ENCODE measurements at regions not wholly inside any gene's neighbourhood (a gene's known extent, or its start where the extent isn't known, plus 50 kb on each side); places are given as distances from the start of the nearest gene placed in this dataset.

DNA sequence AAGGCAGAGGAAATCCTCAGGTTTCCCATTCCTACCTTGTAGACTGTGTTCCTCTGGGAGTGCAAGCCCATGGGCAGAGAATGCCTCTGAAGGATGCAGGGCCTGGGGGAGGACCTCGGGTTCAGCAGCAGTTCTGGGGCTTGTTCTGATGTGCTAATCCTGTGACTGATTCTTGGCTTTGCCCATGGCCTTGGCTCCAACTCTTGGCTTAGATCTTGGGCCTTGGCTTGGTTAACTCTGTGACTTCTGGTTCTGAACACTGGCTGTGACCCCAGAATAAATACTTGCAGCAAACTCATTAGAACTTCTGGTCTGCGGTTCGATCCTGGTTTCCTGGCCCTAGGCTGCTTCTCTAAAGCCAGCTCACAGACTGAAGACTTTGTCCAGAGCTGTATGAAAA is 366.9 kb upstream of the ZEB2 start:
- DNase-seq (ENCODE audit: low read depth in 2 of 2), result no peak

DNA sequence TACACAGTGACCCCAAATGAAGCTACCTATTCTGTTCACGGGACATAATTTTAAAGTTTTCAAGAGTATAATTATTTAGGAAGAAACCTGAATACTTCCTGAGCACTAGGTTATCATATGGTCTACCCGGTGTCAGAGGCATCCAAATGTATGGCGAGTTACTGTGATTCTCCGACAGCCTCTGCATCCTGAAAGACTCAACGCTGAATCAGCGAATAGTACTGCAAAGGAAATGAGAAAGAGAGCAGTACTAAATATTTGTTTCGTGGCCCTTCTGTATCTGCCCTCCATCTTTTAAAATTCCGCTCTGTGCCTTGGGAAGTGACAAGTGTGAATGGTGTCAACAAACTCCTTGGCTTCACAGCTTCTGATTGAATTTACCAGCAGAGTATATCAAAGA is 358.0 kb upstream of the ZEB2 start:
- DNase-seq (ENCODE audit: low read depth in 2 of 2), result no peak

DNA sequence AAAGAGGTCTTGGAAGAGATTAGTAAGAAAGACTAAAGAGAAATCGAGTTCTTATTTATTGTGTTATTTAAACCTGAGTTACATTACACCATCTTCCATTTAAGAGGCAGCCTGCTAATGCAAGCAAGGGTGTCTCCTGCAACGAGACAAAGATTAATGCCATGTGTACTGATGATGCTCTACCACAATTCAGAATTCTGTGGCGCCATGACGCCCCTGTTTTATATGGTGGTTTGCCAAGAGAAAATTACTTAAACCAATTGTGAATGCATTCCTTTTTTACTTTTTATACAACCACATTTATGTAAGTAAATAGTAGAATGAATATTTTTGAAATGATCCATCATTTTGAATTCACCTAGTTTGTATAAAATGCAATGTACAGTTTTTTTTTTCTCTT is 356.1 kb upstream of the ZEB2 start:
- DNase-seq (ENCODE audit: low read depth in 2 of 2), result no peak

DNA sequence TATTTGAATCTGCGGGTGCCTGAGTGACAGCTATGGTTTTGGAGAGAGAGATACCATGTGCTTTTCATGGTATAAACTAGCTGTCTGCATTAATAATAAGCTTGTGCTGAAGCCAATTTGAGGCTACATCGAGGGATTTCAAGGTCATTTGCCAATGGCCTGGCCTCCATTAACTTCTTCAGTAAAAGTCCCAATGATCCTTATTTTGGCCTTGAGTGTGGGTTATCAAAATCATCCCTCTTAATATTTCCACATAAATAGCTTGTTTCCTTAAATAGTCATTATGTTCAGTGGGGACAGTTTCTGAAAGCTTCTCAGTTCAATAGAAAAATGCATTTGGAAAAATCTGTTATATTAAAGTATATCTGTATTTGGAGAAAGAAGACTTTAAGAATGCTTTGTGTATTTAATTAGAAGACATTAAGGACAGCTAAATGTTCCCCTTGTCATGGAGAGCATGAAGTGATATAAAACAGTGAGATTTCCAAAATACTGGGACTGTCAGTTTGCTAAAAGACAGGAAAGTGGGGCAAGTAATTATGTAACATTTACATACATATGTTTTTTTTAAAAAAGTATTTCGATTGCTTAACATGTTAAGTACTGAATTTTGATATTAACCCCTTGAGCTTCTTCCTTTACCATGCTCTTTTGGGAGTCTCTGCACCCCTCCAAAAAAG is 355.5 kb upstream of the ZEB2 start:
- DNase-seq (ENCODE audit: low read depth in 2 of 2), result no peak

DNA sequence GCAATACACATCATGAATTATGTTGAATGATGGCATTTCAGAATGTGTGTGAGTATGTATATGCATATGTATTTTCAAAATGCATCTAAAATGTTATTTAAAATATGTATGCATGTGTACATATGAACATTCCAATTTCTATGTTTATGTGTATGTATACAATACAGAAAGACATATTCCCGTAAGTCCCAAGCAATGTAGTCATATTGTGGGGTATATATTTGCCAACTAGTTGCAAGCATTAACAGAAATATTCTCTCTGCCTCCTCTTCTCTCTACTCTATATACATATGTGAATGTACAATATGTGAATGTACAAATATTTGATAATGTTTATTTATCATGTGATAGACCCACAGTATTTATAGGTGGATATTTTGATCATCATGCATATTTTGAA is 345.8 kb upstream of the ZEB2 start:
- DNase-seq (ENCODE audit: low read depth in 2 of 2), result no peak

DNA sequence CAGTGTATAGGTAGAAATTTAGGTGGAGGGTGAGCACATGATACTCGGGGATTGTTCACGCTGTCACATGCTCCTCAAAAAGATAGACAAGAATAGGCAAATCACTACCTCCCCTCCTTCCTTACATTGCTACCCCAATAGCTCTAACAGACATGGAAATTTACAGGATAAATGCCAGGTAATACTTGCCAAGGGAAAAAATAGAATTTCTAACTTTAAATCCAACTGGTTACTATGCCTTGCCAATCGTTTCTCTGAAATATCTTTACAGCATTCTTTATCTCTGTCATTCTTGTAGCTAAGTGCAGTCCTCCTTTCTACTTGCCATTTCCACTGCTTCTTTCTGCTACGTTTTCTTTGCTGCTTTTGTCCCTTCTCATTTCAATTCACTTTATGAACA is 339.8 kb upstream of the ZEB2 start:
- DNase-seq (ENCODE audit: low read depth in 2 of 2), result no peak

DNA sequence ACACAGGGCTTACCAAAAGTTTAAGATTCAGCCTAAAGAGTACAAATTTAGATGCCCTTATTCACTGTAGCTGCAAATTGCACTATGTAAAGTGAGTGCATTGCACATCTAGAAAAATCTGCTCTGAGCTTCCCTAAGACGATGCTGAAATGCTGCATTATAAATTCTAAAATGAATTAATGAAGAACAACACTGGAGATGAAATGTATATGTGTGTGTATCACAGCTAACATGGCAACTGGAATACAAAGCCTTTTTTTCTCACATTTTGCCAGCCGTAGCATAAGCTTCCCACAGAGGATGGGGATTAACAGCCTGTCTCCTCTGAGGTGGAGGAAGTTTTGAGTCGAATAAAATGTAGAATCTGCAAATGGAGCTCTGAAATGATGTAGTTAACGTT is 338.3 kb upstream of the ZEB2 start:
- DNase-seq (ENCODE audit: low read depth in 2 of 2), result no peak

DNA sequence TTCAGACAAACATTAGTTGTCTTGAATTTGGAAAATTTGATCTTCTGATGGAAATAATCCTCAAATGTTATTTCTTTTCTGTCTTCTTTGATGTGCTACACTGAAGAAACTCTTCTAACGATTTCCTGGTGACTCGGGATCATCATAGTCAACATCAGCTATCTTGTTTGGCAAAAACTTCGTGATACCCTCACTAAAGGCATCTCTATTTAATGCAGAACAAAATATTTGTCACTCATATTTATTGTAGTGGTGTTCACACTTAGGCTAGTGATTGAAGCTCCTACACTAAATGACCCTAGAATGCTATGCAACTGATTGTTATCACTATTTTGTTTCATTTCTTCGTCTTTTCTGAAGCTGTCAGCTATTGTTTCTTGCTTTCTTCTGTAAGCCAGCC is 334.7 kb upstream of the ZEB2 start:
- DNase-seq (ENCODE audit: low read depth in 2 of 2), result no peak

DNA sequence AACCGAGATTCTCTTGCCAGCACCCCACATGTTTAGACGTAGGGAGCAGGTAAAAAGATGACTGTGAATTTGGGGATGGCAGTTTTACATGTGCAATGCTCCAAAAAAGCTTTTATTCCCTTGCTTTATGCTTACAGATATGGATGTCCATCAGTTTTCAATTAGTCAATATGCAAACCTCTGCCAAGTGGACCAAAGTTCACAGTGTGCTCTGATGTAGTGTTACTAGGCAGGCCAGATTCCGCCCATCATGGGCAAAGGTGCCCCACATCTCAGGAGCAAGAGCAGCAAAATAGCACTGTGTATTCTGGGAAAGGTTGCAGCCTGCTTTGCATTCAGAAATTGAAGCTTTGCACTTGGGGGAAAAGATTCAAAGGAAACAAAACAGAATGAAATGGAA is 329.7 kb upstream of the ZEB2 start:
- no peak for DNase-seq (ENCODE audit: low read depth in 2 of 2)

DNA sequence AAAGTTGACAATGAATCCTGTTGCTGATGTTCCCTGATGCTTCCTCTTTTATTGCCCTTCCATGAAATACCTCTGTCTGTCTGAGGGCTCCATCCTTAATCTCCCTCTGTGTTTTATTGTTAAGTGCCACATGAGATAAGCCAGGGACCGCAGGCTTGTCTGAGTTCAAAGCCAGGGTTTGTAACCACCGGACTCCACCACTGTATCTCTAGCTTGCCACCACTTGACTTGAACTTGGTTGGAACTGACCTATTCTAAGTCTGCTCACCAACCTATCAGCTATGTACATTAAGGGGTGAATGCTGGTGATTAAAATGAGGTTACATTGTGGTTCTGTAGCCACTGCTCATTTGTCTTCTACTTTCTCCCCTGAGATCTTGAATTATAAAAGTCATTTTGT is 328.5 kb upstream of the ZEB2 start:
- no peak for DNase-seq (ENCODE audit: low read depth in 2 of 2)

DNA sequence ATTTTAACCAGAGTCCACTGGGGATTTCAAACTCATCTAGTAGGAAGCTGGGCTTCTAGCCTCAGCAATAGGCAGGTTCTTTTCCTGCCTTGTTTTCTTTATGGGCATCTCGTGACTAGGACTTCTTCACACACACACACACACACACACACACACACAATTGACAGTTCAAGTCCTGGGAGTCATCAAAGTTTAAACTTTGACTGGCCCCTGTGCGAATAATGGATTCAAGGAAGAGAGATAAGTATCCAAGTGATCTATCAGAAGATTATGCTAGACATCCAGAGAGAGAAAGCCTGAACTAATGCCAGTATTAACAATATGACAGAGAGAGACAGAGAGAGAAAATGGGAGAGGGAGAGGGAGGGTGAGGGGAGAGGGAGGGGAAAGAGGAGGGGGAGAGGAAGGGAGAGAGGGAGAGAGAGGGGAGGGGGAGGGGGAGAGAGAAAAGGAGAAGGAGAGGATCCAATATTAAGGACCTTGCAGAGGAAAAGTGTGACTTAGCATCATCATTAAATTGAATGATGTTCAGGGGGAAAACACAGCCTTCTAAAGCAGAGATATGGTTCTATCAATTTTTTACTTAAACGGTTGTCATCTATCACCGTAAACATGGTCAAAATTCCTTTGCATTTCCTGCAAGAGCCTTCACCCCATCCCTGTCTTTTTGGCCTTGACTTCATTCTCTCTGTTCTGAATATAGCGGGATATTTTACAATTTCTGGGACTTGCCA is 327.6 kb upstream of the ZEB2 start:
- DNase-seq (ENCODE audit: low read depth in 2 of 2), result no peak

DNA sequence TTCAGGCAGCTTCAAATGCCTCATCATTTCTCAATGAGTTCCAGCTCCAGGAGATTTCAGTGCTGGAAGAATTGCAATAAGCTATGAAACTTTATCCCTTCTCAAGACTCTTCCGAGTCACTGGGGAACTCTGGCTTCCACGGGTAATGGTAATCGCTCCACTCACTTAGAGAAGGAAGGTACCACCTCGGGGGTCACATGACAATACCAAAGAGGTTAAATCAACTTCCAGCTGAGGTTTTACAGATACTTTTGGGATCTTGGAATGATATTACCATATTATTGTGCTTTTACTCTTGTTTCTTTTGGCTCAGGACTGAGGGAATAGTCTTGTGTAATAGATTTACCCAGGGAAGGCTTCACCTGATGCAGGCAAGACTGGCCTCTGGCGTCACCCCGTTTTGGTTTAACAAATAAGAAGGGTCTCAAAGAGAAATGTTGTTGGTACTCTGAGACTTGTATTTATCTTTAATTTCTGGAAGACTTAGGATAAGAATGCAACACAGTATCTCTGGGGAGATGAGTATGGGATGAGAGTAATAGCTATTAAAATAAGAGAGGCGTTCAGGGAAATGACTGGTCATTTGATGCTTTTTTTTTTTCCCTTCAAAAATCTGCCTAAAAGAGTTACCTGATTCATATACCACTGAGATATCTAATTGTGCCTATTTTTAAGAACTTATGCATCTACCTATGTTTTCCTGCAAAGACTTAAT is 316.9 kb upstream of the ZEB2 start:
- no peak for DNase-seq (ENCODE audit: low read depth in 2 of 2)

DNA sequence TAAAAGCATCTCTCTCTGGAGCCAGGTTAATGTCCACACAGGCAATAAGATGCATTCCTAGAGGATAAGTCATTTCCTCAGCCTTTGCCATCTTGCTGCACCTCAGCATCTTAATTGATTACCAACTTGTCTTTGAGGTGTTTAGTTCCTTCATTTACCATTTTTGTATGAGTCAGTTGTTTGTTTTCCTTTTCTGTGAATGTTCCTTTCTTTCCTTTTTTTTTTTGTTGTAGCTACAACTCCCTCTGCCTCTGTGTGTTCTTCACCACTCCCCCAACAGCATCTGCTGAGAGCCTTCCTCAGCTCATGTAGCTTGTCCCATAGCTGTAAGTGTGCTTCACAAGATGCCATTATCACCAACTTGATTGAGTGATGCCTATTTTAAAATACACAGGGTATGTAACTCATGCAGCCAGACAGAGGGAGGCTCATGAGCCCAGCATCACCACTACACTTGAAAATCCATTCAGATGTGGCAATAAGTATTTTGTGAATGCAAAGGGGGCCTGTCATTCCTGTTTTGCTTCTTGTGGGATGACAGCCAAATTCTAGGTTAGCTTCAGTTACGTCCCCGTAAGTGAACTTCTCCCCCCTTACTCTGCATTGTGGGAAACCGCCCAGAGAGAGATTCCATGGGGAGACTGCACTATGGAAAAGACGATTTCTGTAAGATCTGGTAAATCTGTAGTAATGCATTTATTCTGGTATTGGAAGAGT is 315.9 kb upstream of the ZEB2 start:
- peak in 1 of 2 donors; percentile 38 for DNase-seq (ENCODE audit: low read depth in 2 of 2)

DNA sequence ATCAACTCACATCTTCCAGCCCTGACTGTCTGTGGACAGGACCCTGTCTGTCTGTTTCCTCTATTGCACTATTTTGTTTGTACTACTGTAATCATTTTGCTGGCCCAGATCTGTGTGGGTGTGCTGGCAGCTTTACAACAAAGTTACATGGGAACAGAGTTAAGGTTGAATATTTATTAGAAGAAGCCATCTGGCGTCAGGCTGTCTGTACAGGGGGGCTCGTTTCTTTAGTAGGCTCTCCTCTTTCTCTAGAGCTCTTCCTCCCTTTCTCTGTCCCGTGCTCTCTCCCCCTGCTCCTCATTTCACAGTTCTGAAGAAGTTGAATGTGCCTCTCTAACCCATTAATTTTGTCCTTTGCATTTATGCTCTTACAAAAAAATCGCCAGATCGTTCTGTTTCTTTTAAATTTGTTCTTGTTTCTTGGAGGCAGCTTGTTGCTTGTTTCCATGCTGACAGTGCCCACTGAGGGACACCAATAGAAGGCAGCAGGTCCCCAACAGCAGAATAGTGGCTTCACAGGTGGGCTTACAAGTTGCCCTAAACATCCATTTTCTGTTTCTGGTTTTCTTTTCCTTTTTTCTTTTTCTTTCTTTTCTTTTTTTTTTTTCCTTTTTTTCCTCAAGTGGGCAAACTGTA is 315.2 kb upstream of the ZEB2 start:
- peak; percentile 21 to 59 for DNase-seq (ENCODE audit: low read depth in 2 of 2)

DNA sequence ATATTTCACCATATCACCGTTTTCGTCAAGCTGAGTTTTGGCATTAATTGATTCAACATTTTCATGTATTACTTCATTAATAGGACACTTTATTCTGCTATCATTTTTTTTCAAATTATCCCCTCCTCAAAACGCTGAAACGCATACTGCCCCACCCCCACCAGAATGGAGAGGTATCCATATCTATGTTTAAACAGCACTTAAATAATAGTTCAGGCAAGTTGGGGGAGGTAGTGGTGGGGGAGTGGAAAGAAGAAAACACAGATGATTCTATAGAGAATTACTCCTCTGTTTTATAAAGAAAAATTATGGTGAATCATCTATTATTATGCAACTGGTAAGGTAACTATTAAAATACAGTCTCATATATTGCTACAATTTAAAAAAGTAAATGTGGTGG is 314.4 kb upstream of the ZEB2 start:
- no peak for DNase-seq (ENCODE audit: low read depth in 2 of 2)

DNA sequence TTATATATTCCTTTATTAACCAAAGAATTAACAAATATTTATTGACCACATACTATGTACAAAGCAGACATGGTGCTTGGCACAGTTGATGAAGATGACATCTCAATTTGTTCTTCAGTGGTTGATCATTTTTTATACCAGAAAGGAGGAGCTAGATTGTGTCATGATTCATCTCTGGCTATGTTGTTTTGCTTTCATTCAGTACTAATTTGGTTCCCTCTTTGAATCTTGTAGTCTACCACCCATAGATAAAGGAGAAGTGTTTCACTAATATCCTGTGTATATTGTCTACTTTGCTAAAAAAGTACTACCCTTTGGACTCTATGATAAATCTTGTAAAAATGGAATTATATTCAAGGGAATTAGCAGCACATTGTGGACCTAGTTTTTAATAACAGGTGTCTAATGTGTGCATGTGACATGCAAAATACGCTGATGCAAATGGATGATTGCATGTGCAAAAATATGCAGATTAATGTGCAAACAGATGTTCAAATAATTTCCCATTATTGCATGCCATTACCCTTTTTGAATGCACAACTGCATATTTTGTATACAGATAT is 313.2 kb upstream of the ZEB2 start:
- no peak for DNase-seq (ENCODE audit: low read depth in 2 of 2)

DNA sequence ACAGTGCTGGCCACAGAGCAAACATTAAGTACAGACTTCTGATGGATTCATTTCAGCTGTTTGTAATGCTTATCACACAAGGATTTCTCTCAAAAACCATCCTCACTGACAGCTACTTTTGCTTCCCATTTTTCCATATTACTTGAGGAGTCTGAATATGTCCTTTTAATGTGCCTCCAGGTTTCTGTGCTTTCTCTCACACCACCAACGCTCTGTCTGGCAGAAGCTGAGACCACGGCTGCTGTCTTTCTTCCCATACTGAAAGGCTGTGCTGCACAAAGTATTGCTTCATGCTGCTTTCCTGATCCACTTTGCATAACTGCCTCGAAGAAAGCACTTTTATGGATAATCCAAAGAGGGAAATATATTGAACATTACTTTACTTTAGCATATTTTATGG is 312.1 kb upstream of the ZEB2 start:
- no peak for DNase-seq (ENCODE audit: low read depth in 2 of 2)

DNA sequence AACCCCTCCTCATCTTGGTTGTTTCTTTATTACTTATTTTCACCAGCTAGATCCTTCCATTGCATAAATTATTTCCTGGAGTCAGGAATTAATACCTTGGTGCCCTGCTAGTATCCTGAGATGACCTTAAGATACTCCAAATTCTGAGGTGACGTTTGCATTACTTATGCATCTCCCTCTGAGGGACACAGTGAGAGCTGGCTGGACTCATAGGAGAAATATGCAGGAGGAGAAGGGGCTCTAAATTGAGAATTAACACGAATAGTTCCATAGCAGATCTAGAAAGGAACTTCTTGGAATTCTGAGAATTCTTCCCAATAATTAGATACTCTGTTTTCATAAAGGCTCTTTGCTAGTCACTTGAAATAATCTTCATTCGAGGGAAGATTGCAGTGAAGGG is 310.6 kb upstream of the ZEB2 start:
- no peak for DNase-seq (ENCODE audit: low read depth in 2 of 2)

DNA sequence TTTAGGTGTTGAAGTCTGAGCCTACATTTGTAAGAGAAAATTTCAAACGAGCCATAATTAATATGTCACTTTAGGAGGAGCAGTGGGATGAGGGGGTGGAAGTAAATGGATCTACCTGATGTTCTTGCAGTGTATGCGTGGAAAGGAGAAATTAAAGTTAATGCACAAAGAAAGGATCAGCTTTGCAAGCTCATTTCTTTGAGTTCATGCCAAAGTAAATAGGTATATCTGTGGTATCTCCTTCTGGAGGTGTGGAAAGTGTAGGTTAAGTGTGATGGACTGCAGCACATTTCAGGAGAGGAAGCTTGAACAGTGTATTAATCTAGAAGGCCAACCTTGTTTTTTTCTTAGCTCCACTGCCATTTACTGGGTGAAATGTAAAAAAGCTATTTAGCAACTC is 307.5 kb upstream of the ZEB2 start:
- no peak for DNase-seq (ENCODE audit: low read depth in 2 of 2)

DNA sequence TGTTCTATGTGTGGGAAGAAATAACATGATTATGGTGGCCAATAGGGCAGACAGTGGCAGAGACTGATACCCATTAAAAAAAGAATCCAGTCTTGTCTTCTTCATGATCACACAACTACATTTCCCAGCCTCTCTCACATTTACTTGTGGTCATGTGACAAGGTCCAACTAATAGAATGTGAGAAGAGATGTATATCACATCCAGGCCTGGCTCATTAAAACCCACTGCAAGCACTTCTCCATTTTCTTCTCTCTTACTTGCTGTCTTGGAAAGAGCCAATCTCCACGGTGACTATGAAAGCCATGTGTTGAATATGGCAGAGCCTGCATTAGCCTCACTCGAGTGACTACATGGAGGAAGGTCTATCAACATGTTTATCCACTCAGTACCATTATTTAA is 306.2 kb upstream of the ZEB2 start:
- DNase-seq (ENCODE audit: low read depth in 2 of 2), result no peak

DNA sequence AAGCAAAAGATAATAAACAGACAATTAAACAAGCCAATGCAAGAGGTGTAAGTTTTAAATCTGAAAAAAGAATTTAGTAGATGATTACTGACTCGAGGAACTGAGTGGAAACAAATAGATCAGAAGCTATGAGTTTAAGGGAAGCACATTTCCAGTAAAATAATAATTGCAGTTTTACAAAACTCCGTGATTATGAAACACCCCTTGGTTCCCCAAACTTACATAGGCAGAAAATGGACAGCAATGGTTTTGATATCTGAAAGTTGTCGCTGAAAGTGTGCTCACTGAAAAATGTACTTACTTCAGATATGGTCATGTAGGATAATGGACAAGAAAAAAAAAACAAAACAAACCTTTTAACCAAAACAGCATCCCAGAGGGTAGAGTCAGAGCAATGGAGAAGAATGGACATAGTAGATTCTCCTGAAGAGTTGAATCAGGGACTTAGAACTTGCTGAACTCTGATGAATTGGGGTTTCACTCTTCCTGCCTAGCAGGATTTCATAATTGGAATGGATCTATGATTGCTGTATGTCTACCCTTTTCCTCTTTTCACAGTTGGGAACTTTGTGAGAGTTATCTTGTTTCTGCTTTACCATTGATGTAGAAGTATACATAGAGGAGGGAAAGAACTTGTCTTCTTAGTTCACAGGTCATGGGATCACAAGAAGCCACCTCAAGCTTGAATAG is 305.6 kb upstream of the ZEB2 start:
- DNase-seq (ENCODE audit: low read depth in 2 of 2), result no peak

All from lung microvascular endothelial cell (primary cell).